Activated T-cell treated with anti-CD3 and anti-CD28 coated beads, Interleukin-2, amount 50 U/mL, for 72 hours (primary cell): ENCODE measurements at regions not wholly inside any gene's neighbourhood (a gene's known extent, or its start where the extent isn't known, plus 50 kb on each side); places are given as distances from the start of the nearest gene placed in this dataset.

Experiments
- ATAC-seq, 2 donors: fragments of 150-1000 bp; cut with Tn5 transposase; replicated peaks in 1 of 2; 2 replicates each; pipeline ENCODE4 v1.10.0; 2021; ENCODE audit warnings: moderate library complexity in 2 of 2, mild to moderate bottlenecking in 1 of 2
- DNase-seq, 2 donors: peaks; one replicate each; pipeline ENCODE4 v3.0.0; 2021 to 2022; ENCODE audit warnings: mixed read lengths in 1 of 2
- H3K27ac Mint-ChIP-seq: one replicate; pipeline ENCODE4 v1.8.0; 2022; ENCODE audit warnings: mild to moderate bottlenecking, moderate library complexity, mixed read lengths
- H3K27me3 Mint-ChIP-seq: one replicate; pipeline ENCODE4 v1.8.0; 2022; ENCODE audit warnings: low read depth, mixed read lengths
- H3K36me3 Mint-ChIP-seq, 2 donors: one replicate each; pipeline ENCODE4 v1.8.0; 2022; ENCODE audit warnings: mixed read lengths in 2 of 2, mild to moderate bottlenecking in 1 of 2; ENCODE audit not compliant: insufficient read depth in 2 of 2
- H3K4me1 Mint-ChIP-seq: one replicate; pipeline ENCODE4 v1.8.0; 2022; ENCODE audit warnings: low read depth, mixed read lengths
- H3K4me3 Mint-ChIP-seq, 2 donors: one replicate each; pipeline ENCODE4 v1.8.0; 2022; ENCODE audit warnings: mild to moderate bottlenecking in 2 of 2, mixed read lengths in 2 of 2, moderate library complexity in 2 of 2
- H3K9me3 Mint-ChIP-seq, 2 donors: one replicate each; pipeline ENCODE4 v1.8.0; 2022; ENCODE audit warnings: mixed read lengths in 2 of 2

DNA sequence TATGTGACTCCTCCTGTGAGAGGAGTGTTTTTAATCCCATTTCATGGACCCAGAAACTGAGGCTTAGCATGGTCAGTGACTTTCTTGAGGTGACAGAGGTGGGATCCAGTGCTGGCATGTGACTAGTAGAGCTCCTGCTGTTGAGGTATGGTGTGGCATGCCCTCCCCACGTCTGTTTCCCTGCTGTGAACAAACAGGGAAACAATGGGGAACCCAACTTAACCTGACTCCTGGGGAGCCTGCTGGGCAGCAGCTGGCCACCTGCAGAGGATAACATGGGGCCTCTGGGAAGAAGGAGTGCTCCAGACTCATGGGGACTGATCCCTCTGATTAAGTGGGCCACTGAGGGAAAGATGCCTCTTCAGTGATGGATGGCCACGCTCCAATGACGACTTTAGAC lies 114.0 kb downstream of the BEGAIN start:
- no peak for DNase-seq
- H3K4me1 Mint-ChIP-seq, result peaks cover 10% of the 10 kb centered on the region
- no peaks in the 10 kb centered on the region for H3K36me3 Mint-ChIP-seq
- ATAC-seq, result no peak
- H3K4me3 Mint-ChIP-seq, result no peak overlapping the region
- no peaks in the 10 kb centered on the region for H3K9me3 Mint-ChIP-seq
- H3K27me3 Mint-ChIP-seq, result no peaks in the 10 kb centered on the region
- no peak overlapping the region for H3K27ac Mint-ChIP-seq

DNA sequence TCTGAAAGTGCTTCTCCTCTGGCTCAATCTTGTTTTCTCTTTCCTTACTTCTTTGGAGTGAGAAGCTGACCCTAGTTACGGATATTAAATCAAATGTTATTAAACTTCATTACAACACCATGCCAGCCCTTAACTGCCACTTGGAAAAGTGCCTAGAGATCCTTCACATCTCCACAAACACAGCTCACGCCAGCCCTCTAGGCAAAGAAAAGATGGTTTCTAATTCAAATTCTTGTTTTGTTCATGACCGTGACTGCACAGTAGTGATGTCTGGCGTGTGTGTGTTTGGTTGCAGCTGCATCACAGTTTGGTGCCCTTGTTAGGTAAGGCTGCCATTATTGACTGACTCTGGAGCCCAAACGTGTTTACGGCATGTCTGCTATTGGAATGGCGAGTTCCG lies 113.0 kb downstream of the BEGAIN start:
- H3K4me1 Mint-ChIP-seq, result peaks cover 10% of the 10 kb centered on the region
- H3K9me3 Mint-ChIP-seq, result no peaks in the 10 kb centered on the region
- ATAC-seq (no peak), DNase-seq (no peak)
- H3K27me3 Mint-ChIP-seq, result no peaks in the 10 kb centered on the region
- H3K27ac Mint-ChIP-seq, result no peak overlapping the region
- no peak overlapping the region for H3K4me3 Mint-ChIP-seq
- no peaks in the 10 kb centered on the region for H3K36me3 Mint-ChIP-seq

- no peaks in the 10 kb centered on the region for H3K36me3 Mint-ChIP-seq
- ATAC-seq, result no peak
These were observed 111.9 kb downstream of the BEGAIN start for GRCh38 chr14:100475268-100475667.

DNA sequence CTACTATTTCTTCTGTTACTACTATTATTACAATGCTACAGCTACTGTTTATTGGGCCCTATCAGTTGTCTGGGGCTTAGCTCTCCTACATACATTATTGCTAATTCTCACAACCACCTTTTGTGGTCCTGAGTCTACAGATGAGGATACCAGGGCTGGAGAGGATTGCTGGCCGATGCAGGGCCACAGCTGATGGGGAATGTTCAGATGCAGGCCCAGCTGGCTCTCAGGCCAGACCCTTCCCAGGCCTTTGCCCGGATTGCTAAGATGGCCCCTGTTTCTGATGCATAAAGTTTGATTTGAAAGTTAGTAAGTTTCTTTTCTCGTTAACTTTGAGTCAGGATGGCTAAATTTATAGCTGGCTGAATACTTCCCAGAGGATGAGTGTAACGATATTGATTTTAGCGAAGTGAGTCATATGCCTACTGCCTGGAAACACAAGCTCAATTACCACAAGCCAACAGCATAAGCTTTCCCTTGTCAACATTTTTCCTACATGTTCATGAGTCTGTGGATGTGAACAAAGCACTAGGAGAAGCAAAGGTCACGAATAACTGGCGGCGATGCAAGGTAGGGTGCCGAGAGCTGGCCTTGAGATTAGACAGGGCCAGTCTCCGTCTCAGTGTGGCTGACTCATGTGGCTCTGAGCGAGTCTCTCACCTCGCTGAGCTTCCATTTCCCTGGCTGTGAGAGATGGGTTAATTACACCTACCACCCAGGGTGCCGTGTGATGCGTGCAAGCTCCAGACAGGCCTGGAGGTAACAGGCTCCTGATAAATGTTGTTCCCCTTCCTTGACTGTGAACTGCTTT lies 111.0 kb downstream of the BEGAIN start:
- Mint-ChIP-seq H3K4me3 (no peak overlapping the region), H3K4me1 (no peaks in the 10 kb centered on the region), H3K9me3 (no peaks in the 10 kb centered on the region), H3K27ac (no peak overlapping the region), H3K36me3 (no peaks in the 10 kb centered on the region), H3K27me3 (no peaks in the 10 kb centered on the region)
- ATAC-seq, result no peak
- DNase-seq, result no peak

More at GRCh38 chr14:100475268-100475667, 111.9 kb downstream of the BEGAIN start:
- Mint-ChIP-seq H3K4me3 (no peak overlapping the region), H3K27me3 (no peaks in the 10 kb centered on the region), H3K9me3 (no peaks in the 10 kb centered on the region), H3K4me1 (peaks cover 3% of the 10 kb centered on the region), H3K27ac (no peak overlapping the region)
- DNase-seq, result no peak

- Mint-ChIP-seq H3K9me3 (no peaks in the 10 kb centered on the region), H3K4me1 (peaks cover 12% of the 10 kb centered on the region), H3K36me3 (peaks cover 4 to 7% of the 10 kb centered on the region in 2 donors), H3K27ac (no peak overlapping the region), H3K27me3 (no peaks in the 10 kb centered on the region), H3K4me3 (no peak overlapping the region)
- ATAC-seq, result no peak
- no peak for DNase-seq
These were observed 102.5 kb downstream of the BEGAIN start for GRCh38 chr14:100484531-100485267.

DNA sequence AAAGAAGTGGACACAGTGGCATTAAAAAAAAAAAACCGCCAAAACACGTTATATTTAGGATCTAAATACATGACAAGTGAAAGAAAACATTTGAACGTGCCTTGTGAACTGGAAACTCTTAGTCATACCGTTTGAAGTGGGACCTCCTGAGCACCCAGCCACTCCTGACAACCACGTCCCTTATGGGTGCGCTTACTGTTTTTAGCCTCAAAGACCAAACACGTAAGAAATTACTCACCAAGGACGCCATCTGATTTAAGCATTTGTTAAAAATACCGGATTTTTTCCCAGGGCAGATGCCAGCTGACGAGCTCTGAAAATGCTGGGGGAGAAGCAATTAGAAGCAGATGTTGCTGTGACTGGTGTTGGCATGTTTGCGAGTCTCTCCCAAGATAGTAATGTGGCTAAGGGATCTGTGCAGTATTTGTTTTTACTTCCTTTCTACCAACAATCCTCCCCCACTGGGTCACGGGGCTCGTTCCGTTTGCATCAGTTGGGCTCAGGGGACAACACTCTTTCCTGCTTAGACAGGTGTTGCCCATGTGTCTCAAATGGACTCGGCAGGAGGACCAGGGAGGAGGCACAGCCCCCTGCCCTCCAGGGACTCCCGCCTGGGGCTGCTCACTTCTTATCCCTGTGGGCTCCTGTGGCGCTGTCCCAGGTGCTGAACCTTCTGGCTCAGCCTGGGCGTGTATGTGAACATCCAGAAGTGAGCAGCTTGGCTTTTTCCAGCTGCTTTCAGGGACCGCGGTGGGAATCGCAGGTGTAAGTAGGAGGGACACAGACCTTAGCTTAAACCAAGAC lies 101.0 kb downstream of the BEGAIN start:
- Mint-ChIP-seq H3K9me3 (no peaks in the 10 kb centered on the region), H3K4me1 (peaks cover 12% of the 10 kb centered on the region), H3K27me3 (no peaks in the 10 kb centered on the region), H3K36me3 (peaks cover 4 to 7% of the 10 kb centered on the region in 2 donors), H3K27ac (no peak overlapping the region), H3K4me3 (no peak overlapping the region)
- DNase-seq, result peak; percentile 61 to 64
- peak; percentile 71 to 82 for ATAC-seq
